SK-N-MC (cell line): ENCODE measurements at regions not wholly inside any gene's neighbourhood (a gene's known extent, or its start where the extent isn't known, plus 50 kb on each side); places are given as distances from the start of the nearest gene placed in this dataset.

ENCODE experiments used
- EZH2 ChIP-seq: fragments of 200-600 bp; sonication (generic); IDR thresholded peaks from one replicate; pipeline ENCODE4 v1.6.1; 2017; ENCODE audit warnings: antibody characterized with exemption
- FOXP2 ChIP-seq: optimal IDR thresholded peaks from 2 replicates; pipeline ENCODE3; 2011; ENCODE audit warnings: mild to moderate bottlenecking, moderate library complexity; ENCODE audit not compliant: insufficient read depth; ENCODE audit errors: extremely low read length, control extremely low read depth
- POLR2AphosphoS5 ChIP-seq: IDR thresholded peaks from 2 replicates; pipeline ENCODE4 v1.6.1; 2012; ENCODE audit warnings: mild to moderate bottlenecking, low read depth, low read length, borderline replicate concordance

GRCh38 chr4:100635899-100636298 is 118.1 kb upstream of the EMCN start:
- TF ChIP-seq EZH2 (no peak), POLR2AphosphoS5 (no peak), FOXP2 (no peak)
